Left ventricle myocardium inferior (tissue), 1 donor: ENCODE measurements at regions not wholly inside any gene's neighbourhood (a gene's known extent, or its start where the extent isn't known, plus 50 kb on each side); places are given as distances from the start of the nearest gene placed in this dataset.
"Not testable (repeated sequence)": the region's sequence is repeated elsewhere in the genome, so short reads cannot be mapped to it uniquely, and the experiment has no call there.

Experiments used
- DNase-seq: peaks from one replicate; pipeline ENCODE4 v3.0.0-alpha.2; 2020
- H3K27ac ChIP-seq: fragments of 200-600 bp; replicated peaks from 2 replicates; pipeline ENCODE4 v1.8.0; 2021
- H3K27me3 ChIP-seq: fragments of 200-600 bp; 2 replicates; pipeline ENCODE4 v1.8.0; 2021; ENCODE audit warnings: low read depth
- H3K36me3 ChIP-seq: fragments of 200-600 bp; 2 replicates; pipeline ENCODE4 v1.8.0; 2021
- H3K4me1 ChIP-seq: fragments of 200-600 bp; 2 replicates; pipeline ENCODE4 v1.8.0; 2021
- H3K4me3 ChIP-seq: fragments of 200-600 bp; 2 replicates; pipeline ENCODE4 v1.8.0; 2021; ENCODE audit warnings: mild to moderate bottlenecking, moderate library complexity
- H3K9me3 ChIP-seq: fragments of 200-600 bp; replicated peaks from 2 replicates; pipeline ENCODE4 v1.8.0; 2021
- intact Hi-C: fragments of 100-400 bp; cut with micrococcal nuclease; formaldehyde crosslinking; loops from one replicate; pipeline ENCODE4 v1.11.0; 2022
- TF ChIP-seq, protein P1 (sequence below): fragments of 200-600 bp; IDR thresholded peaks from 2 replicates; pipeline ENCODE4 v1.8.0; 2021; ENCODE audit warnings: antibody characterized with exemption, mild to moderate bottlenecking, borderline replicate concordance
- donor health status: DM: no; HTN: yes; CAD: no; lungs with severe emphysema.

DNA sequence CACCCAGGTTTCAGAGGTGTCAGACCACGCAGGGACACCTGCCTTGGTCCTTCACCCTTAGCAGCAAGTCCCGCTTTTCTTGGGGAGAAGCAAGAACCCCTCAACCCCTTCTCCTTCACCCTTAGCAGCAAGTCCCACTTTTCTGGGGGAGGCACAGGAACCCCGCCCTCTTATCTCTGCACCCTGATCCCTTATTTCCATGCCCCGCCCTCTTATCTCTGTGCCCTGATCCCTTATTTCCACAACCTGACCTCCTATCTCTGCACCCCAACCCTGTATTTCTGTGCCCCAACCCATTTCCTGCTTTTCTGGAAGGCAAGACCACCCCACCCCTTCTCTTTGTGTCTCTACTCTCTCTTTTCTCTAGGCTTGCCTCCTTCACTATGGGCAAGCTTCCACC is 94.7 kb upstream of the DEFB108B start:
- H3K36me3 ChIP-seq, intact Hi-C loops, H3K4me1 ChIP-seq, H3K4me3 ChIP-seq, H3K27ac ChIP-seq, DNase-seq, H3K9me3 ChIP-seq: not testable (repeated sequence)
- H3K27me3 ChIP-seq, result peaks cover 17% of the 10 kb centered on the region

DNA sequence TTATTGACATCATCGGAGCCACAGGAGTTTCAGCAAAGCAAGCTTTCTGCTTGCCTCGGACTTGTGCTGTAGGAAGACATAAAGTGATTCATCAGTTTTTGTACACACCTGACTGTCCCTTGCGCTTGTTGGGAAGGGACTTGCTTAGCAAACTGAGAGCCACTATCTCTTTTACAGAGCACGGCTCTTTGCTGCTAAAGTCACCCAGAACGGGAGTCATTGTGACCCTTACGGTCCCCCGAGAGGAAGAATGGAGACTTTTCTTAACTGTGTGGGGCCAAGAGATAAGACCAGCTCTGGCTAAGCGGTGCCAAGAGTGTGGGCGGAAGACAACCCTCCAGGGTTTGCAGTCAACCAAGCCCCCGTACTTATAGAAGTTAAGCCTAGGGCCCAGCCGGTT is 89.6 kb upstream of the DEFB108B start:
- not testable (repeated sequence) for DNase-seq

DNA sequence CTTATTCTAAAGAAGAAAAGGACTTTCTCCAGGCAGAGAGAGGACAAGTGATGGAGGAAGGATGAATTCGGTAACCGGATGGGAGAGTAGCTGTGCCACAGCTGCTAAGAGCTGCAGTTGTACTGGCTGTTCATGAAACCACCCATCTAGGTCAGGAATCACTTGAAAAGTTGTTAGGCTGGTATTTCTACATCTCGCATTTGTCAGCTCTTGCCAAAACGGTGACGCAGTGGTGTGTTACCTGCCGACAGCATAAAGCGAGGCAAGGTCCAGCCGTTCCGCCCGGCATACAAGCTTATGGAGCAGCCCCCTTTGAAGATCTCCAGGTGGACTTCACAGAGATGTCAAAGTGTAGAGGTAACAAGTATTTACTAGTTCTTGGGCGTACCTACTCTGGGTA is 87.3 kb upstream of the DEFB108B start:
- H3K36me3 ChIP-seq, DNase-seq, H3K4me1 ChIP-seq, H3K9me3 ChIP-seq, H3K4me3 ChIP-seq, intact Hi-C loops, H3K27ac ChIP-seq: not testable (repeated sequence)
- peaks cover 46% of the 10 kb centered on the region for H3K27me3 ChIP-seq

More for the DNA sequence above, 89.6 kb upstream of the DEFB108B start:
- H3K27ac ChIP-seq, intact Hi-C loops, H3K36me3 ChIP-seq, H3K4me1 ChIP-seq, H3K9me3 ChIP-seq, H3K4me3 ChIP-seq: not testable (repeated sequence)
- peaks cover 44% of the 10 kb centered on the region for H3K27me3 ChIP-seq

DNA sequence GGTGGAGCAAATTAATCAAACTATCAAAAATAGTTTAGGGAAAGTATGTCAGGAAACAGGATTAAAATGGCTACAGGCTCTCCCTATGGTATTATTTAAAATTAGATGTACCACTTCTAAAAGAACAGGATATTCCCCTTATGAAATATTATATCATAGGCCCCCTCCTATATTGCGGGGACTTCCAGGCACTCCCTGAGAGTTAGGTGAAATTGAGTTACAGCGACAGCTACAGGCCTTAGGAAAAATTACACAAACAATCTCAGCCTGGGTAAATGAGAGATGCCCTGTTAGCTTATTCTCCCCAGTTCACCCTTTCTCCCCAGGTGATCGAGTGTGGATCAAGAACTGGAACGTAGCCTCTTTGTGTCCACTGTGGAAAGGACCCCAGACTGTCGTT is 86.7 kb upstream of the DEFB108B start:
- H3K4me1 ChIP-seq, H3K27ac ChIP-seq, intact Hi-C loops, DNase-seq, H3K9me3 ChIP-seq, H3K4me3 ChIP-seq, H3K36me3 ChIP-seq: not testable (repeated sequence)
- H3K27me3 ChIP-seq, result peaks cover 52% of the 10 kb centered on the region

DNA sequence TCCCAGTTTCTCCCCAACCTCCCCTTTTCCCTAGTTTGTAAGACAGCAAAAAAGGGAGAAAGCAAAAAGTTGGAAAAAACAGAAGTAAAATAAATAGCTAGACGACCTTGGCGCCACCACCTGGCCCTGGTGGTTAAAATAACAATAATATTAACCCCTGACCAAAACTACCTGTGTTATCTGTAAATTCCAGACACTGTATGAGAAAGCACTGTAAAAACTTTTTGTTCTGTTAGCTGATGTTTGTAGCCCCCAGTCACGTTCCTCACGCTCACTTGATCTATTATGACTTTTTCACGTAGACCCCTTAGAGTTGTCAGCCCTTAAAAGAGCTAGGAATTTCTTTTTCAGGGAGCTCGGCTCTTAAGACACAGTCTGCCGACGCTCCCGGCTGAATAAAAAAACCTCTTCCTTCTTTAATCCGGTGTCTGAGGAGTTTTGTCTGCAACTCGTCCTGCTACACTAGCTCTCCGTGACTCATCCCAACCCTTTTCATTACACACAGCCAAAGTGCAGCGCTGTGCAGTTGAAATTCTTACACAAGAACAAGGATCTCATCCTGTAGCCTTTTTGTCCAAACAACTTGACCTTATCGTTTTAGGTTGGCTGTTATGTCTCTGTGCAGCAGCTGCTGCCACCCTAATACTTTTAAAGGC is 83.9 kb upstream of the DEFB108B start:
- DNase-seq, intact Hi-C loops, H3K36me3 ChIP-seq, H3K4me3 ChIP-seq, H3K27ac ChIP-seq, H3K4me1 ChIP-seq, H3K9me3 ChIP-seq: not testable (repeated sequence)
- peaks cover 59% of the 10 kb centered on the region for H3K27me3 ChIP-seq

DNA sequence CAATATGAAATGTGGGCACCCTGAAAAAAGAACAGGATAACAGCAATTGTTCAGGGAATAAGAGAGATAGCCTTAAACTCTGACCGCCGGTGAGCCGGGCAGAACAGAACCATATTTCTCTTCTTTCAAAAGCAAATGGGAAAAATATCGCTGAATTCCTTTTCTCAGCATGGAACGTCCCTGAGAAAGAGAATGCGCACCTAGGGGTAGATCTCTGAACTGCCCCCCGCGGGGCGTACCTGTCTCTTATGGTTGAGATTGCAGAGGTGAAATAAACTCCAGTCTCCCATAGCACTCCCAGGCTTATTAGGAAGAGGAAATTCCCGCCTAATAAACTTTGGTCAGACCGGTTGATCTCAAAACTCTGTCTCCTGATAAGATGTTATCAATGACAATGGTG is 82.1 kb upstream of the DEFB108B start:
- H3K27ac ChIP-seq, H3K9me3 ChIP-seq, intact Hi-C loops, DNase-seq, H3K36me3 ChIP-seq, H3K4me3 ChIP-seq, H3K4me1 ChIP-seq: not testable (repeated sequence)
- peaks cover 53% of the 10 kb centered on the region for H3K27me3 ChIP-seq

DNA sequence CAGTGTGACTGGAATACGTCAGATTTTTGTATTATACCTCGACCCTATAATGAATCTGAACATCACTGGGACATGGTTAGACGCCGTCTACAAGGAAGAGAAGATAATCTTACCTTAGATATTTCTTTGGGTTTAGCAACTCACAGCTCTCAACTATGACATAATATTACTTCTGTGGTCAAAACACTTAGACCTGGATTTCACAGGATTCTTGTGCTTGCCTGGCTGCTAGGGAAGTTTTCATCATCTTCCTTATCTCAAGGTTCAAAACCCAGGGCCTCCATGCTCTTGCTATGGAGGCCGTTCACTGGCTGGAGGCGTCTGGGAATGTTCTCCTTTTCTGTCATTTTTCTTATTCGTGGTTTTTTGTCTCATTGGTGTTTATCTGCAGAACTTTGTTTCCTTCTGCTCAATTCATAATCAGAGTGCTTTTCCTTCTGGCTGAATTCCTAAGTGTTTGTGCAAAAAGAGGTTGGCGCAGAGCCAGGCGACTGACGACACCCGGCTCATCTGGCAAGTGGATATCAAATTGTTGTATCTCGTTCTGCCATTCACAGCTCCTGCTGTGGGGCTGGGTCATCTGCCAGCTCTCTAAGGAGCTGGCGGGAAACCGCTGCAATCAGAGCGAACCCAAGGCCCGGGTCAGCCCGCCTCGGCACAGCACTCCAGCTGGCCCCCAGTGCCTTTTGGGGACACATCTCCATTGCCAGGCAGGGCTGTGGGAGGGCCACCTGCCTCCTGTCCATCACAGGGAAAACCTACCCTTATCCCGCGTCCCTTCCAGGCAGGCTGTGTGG is 68.1 kb upstream of the DEFB108B start:
- H3K27ac ChIP-seq, result peak overlapping the region; percentile 27
- peaks cover 20% of the 10 kb centered on the region for H3K27me3 ChIP-seq
- H3K9me3 ChIP-seq, H3K4me3 ChIP-seq, intact Hi-C loops, H3K36me3 ChIP-seq: not testable (repeated sequence)
- DNase-seq, result peak; percentile 29
- H3K4me1 ChIP-seq, result peaks cover 13% of the 10 kb centered on the region

DNA sequence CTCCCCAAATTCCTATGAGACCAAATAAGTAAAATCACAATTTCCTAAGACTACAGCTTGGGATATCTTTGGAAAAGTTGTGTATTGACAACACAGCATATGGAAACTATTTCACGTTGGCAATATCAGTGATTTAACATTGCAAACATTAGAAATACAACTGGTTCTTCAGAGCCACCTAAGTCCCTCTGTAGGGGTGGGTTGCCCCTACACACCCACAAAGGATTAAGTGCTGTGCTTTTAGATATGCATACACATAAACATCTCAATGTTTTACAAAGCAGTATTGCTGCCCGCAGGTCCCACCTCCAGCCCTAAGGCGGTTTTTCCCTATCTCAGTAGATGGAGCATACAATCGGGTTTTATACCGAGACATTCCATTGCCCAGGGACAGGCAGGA is 66.0 kb upstream of the DEFB108B start:
- H3K36me3 ChIP-seq, H3K27ac ChIP-seq, H3K9me3 ChIP-seq, H3K4me3 ChIP-seq, DNase-seq, intact Hi-C loops: not testable (repeated sequence)
- H3K4me1 ChIP-seq, result peaks cover 13% of the 10 kb centered on the region
- peaks cover 24% of the 10 kb centered on the region for H3K27me3 ChIP-seq

DNA sequence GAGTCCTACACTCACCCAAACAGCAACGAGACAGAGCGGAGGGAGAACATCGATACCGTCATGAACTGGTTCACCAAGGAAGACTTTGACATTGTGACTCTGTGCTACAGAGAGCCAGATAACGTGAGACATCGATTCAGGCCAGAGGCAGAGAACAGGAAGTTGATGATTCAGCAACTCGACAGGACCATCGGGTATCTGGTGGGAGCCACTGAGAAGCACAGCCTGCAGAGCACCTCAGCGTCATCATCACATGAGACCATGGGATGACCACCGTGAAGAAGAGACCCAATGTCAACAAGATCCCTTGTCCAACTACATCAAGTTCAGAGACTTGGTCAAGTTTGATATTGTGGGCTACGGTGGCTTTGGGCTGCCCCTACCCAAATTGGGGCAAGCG is 60.8 kb upstream of the DEFB108B start:
- intact Hi-C loops, result not testable (repeated sequence)

DNA sequence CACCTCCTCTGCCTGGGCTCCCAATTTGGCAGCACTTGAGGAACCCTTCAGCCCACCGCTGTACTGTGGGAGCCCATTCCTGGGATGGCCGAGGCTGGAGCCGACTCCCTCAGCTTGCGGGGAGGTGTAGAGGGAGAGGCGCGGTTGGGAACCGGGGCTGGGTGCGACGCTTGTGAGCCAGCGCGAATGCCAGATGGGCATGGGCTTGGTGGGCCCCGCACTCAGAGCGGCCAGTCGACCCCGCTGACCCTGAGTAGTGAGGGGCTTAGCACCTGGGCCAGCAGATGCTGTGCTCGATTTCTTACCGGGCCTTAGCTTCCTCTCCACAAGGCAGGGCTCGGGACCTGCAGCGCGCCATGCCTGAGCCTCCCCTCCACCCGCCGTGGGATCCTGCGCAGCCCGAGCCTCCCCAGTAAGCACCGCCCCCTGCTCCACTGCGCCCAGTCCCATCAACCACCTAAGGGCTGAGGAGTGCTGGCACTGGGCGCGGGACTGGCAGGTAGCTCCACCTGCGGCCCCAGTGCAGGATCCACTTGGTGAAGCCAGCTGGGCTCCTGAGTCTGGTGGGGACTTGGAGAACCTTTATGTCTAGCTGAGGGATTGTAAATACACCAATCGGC is 58.3 kb upstream of the DEFB108B start:
- TF ChIP-seq, protein P1, sequence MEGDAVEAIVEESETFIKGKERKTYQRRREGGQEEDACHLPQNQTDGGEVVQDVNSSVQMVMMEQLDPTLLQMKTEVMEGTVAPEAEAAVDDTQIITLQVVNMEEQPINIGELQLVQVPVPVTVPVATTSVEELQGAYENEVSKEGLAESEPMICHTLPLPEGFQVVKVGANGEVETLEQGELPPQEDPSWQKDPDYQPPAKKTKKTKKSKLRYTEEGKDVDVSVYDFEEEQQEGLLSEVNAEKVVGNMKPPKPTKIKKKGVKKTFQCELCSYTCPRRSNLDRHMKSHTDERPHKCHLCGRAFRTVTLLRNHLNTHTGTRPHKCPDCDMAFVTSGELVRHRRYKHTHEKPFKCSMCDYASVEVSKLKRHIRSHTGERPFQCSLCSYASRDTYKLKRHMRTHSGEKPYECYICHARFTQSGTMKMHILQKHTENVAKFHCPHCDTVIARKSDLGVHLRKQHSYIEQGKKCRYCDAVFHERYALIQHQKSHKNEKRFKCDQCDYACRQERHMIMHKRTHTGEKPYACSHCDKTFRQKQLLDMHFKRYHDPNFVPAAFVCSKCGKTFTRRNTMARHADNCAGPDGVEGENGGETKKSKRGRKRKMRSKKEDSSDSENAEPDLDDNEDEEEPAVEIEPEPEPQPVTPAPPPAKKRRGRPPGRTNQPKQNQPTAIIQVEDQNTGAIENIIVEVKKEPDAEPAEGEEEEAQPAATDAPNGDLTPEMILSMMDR, result no peak
- Histone ChIP-seq H3K27ac (no peak overlapping the region), H3K9me3 (no peaks in the 10 kb centered on the region), H3K27me3 (peaks cover 11% of the 10 kb centered on the region), H3K36me3 (no peaks in the 10 kb centered on the region), H3K4me3 (no peak overlapping the region), H3K4me1 (no peaks in the 10 kb centered on the region)
- no peak for DNase-seq
- intact Hi-C loops, result no loop called here

More for the DNA sequence above, 60.8 kb upstream of the DEFB108B start:
- not testable (repeated sequence) for H3K9me3 ChIP-seq, H3K4me1 ChIP-seq, H3K4me3 ChIP-seq, H3K36me3 ChIP-seq, H3K27ac ChIP-seq, DNase-seq
- H3K27me3 ChIP-seq, result peaks cover 20% of the 10 kb centered on the region

DNA sequence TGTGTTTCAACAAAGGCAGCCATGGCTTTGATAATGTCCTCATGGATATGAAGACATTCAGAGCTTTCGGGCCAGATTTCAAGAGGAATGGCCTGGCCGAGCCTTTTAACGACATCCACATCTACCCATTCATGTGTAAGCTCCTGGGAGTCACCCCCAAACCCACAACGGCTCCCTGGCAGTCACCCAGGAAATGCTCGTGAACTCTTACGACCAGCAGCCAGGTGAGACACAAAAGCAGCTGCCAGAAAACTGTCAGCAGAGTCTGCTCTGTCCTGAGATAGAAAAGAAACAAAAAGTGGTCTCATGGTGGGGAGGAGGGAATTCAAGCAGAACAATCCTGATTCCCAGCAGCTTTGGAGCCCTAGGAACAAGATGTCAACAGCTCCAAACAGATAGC is 52.9 kb upstream of the DEFB108B start:
- H3K9me3 ChIP-seq, H3K4me1 ChIP-seq, intact Hi-C loops, H3K27ac ChIP-seq, DNase-seq, H3K36me3 ChIP-seq, H3K4me3 ChIP-seq: not testable (repeated sequence)
- peaks cover 25% of the 10 kb centered on the region for H3K27me3 ChIP-seq

DNA sequence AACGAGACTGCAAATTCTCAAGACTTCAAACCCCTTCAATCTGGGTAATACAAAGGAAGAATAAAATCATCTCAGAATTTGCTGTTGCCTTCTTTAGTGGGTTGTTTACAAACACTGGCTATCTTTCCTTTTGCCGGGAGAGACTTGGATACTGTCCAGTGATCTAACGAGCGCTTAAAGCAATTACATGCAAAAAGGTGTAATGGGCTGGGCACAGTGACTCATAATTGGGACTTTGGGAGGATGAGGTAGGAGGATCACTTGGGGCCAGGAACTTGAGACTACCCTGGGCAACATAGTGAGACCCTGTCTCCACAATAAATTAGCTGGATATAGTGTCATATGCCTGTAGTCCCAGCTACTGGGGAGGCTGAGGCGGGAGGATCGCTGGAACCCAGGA is 52.2 kb upstream of the DEFB108B start:
- H3K36me3 ChIP-seq, H3K4me3 ChIP-seq, H3K27ac ChIP-seq, DNase-seq, H3K4me1 ChIP-seq, H3K9me3 ChIP-seq, intact Hi-C loops: not testable (repeated sequence)
- peaks cover 25% of the 10 kb centered on the region for H3K27me3 ChIP-seq

DNA sequence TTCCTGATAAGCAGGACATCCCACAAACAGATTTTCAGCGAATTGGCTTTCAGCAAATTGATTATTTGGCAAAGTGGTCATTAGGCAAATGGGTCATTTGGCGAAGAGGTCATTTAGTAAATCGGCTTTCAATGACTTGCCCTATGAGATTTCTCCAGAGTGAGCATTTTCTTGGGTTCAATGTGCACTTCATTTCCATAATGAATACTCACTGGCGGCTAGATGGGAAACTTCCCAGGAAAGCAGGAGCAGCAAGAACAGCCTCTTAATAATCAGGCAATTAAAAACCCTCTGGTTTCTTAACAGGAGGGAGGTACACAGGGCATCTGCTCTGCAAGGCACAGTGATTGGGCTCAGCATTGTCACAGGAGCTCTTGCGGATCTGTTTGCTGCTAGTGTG is 51.5 kb upstream of the DEFB108B start:
- peaks cover 25% of the 10 kb centered on the region for H3K27me3 ChIP-seq
- H3K4me3 ChIP-seq, H3K4me1 ChIP-seq, H3K36me3 ChIP-seq, DNase-seq, H3K9me3 ChIP-seq, H3K27ac ChIP-seq, intact Hi-C loops: not testable (repeated sequence)
